ENCODE measurements at regions not wholly inside any gene's neighbourhood (a gene's known extent, or its start where the extent isn't known, plus 50 kb on each side); places are given as distances from the start of the nearest gene placed in this dataset.
"Not testable (repeated sequence)": the region's sequence is repeated elsewhere in the genome, so short reads cannot be mapped to it uniquely, and the experiment has no call there.

DNA sequence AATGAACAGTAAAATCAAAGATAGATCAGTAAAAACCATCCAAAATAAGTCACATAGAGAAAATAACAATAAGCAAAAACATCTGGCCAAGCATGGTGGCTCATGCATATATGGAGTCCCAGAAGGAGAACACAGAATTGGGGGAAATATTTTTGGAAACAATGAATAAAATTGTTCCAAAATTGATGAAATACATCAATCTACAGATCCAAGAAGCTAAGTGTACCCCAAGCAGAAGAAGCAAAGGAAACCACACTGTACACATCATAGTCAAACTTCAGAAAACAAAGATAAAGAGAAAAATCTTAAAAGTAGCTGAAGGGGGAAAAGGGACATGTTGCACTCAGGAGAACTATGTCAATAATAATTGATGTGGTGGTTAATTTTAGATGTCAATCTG is 80.4 kb upstream of the RMP24 start:
- Histone ChIP-seq H3K9me3 (peaks cover 0 to 12% (median 8%) of the 10 kb centered on the region in 3 donors), H3K4me3 (no peak overlapping the region), H3K4me1 (no peaks in the 10 kb centered on the region), H3K27ac (no peak overlapping the region), H3K27me3 (no peaks in the 10 kb centered on the region), H3K36me3 (no peaks in the 10 kb centered on the region)
- TF ChIP-seq, protein P1, sequence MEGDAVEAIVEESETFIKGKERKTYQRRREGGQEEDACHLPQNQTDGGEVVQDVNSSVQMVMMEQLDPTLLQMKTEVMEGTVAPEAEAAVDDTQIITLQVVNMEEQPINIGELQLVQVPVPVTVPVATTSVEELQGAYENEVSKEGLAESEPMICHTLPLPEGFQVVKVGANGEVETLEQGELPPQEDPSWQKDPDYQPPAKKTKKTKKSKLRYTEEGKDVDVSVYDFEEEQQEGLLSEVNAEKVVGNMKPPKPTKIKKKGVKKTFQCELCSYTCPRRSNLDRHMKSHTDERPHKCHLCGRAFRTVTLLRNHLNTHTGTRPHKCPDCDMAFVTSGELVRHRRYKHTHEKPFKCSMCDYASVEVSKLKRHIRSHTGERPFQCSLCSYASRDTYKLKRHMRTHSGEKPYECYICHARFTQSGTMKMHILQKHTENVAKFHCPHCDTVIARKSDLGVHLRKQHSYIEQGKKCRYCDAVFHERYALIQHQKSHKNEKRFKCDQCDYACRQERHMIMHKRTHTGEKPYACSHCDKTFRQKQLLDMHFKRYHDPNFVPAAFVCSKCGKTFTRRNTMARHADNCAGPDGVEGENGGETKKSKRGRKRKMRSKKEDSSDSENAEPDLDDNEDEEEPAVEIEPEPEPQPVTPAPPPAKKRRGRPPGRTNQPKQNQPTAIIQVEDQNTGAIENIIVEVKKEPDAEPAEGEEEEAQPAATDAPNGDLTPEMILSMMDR (IDR thresholded peaks at IDR 0.05), result no peak
- DNase-seq, result no peak
- intact Hi-C loops (cut with DNase I; ENCODE audit: low total_unique reads), result no loop called here

DNA sequence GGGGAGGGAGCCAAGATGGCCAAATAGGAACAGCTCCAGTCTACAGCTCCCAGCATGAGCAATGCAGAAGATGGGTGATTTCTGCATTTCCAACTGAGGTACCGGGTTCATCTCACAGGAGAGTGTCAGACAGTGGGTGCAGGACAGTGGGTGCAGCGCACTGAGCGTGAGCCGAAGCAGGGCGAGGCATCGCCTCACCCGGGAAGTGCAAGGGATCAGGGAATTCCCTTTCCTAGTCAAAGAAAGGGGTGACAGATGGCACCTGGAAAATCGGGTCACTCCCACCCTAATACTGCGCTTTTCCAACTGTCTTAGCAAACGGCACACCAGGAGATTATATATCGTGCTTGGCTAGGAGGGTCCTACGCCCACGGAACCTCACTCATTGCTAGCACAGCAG is 75.0 kb upstream of the RMP24 start:
- H3K4me3 ChIP-seq; H3K27me3 ChIP-seq; H3K36me3 ChIP-seq; DNase-seq; H3K9me3 ChIP-seq; intact Hi-C loops (cut with DNase I; ENCODE audit: low total_unique reads); H3K4me1 ChIP-seq; H3K27ac ChIP-seq: not testable (repeated sequence)

DNA sequence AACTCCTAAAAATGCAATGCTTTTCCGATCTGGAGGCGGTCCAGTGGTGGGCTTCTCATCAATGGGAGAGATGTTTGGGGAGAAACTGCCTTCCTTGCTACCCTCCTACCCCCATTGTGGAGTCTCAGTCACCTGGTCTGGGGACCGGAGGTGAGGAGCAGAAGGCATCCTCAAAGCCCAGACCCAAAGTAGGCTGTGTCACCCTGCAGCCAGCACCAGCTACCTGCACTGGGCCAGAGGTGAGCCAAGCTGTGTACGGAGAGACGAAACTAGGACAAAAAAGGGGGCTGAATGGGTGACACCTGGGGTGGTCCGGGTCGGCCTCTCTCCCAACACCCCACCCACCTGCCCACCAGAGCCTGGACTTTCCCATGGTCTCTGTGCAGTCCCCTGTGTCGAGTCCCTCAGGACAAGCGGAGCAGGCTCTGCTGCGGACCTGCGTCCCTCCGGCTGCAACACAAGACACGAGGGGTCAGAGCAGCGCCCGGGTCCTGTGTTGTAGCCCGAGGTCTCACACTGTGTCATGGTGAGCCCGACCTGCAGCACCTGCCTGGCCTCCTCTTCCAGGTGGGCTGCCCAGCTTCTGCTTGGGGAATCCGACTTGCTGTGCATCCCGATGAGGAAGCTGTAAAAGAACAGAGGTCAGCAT is 68.0 kb upstream of the RMP24 start:
- TF ChIP-seq, protein P1 (IDR thresholded peaks at IDR 0.05), result no peak
- no peak overlapping the region for H3K4me3 ChIP-seq

DNA sequence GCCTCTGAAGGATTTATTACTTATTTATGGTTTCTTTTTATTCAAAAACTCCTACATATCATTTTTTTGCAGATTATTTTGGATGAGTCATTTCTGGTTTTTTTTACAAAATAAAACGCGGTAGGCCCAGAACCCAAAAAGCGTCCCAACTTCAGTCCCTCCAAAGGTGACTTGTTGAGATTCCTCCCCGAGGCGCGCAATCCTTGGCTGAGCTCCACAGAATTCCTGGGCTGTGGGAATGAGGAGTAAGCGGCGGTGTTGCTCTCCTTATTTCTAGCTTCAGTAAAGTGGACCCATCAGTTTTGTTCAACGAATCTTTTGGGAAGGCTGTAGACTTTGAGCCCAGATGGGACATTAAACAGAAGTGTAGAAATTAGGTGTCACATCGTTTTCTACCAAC is 67.0 kb upstream of the RMP24 start:
- H3K9me3 ChIP-seq, result no peaks in the 10 kb centered on the region
- TF ChIP-seq, protein P1 (IDR thresholded peaks at IDR 0.05), result no peak
- H3K4me3 ChIP-seq, result no peak overlapping the region
- no peak for DNase-seq
- intact Hi-C loops (cut with DNase I; ENCODE audit: low total_unique reads), result no loop called here
- H3K36me3 ChIP-seq, result no peaks in the 10 kb centered on the region
- H3K4me1 ChIP-seq, result no peaks in the 10 kb centered on the region
- no peaks in the 10 kb centered on the region for H3K27me3 ChIP-seq
- H3K27ac ChIP-seq, result no peak overlapping the region

More for the DNA sequence above, 68.0 kb upstream of the RMP24 start:
- Histone ChIP-seq H3K27me3 (no peaks in the 10 kb centered on the region), H3K4me1 (no peaks in the 10 kb centered on the region), H3K27ac (no peak overlapping the region), H3K9me3 (no peaks in the 10 kb centered on the region), H3K36me3 (no peaks in the 10 kb centered on the region)
- no peak for DNase-seq
- intact Hi-C loops (cut with DNase I; ENCODE audit: low total_unique reads), result no loop called here

DNA sequence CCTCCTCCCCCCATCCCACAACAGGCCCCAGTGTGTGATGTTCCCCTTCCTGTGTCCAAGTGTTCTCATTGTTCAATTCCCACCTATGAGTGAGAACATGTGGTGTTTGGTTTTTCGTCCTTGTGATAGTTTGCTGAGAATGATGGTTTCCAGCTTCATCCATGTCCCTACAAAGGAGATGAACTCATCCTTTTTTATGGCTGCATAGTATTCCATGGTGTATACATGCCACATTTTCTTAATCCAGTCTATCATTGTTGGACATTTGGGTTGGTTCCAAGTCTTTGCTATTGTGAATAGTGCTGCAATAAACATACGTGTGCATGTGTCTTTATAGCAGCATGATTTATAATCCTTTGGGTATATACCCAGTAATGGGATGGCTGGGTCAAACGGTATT is 66.2 kb upstream of the RMP24 start:
- H3K27me3 ChIP-seq; H3K4me3 ChIP-seq; intact Hi-C loops (cut with DNase I; ENCODE audit: low total_unique reads); H3K27ac ChIP-seq; H3K9me3 ChIP-seq; DNase-seq; H3K36me3 ChIP-seq; H3K4me1 ChIP-seq: not testable (repeated sequence)

DNA sequence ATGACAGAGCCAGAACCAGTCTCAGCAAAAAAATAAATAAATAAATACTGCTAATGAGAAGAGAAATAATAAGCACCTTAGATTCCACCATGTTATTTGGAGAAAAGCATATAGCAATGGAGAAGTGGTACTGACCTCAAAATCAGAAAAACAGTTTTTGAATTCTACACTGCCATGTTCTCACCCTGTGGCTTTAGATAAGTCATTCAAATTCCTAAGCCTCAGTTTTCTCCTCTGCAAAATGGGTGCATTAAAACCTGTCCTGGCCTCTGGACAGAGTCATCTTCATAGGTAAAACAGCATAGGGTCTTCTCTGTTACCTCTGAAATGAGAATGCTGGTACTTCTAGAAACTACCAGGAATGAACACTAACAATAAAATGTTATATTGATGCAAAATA is 62.2 kb upstream of the RMP24 start:
- H3K9me3 ChIP-seq, result no peaks in the 10 kb centered on the region
- H3K4me3 ChIP-seq, result no peak overlapping the region
- H3K4me1 ChIP-seq, result no peaks in the 10 kb centered on the region
- DNase-seq, result no peak
- TF ChIP-seq, protein P1 (IDR thresholded peaks at IDR 0.05), result no peak
- H3K27ac ChIP-seq, result no peak overlapping the region
- intact Hi-C loops (cut with DNase I; ENCODE audit: low total_unique reads), result no loop called here
- H3K27me3 ChIP-seq, result no peaks in the 10 kb centered on the region
- no peaks in the 10 kb centered on the region for H3K36me3 ChIP-seq

DNA sequence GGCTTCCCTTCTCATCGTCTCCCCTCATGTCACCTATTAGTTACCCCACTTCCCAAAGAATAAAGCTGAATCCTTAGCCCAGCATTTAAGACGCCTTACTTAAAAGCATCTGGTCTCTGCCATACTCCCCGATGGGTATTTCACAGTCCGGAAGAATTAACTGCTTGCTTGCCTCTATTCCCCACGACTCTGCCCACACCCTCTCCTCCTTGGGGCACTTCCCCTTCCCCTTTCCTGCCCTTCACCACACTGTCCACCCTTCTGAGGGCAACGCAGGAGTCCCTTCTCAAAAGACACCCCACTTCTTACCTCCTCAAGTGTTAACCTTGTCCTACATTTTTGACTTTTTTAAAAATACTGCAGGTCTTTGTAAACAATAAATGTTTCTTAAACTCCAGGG is 60.1 kb upstream of the RMP24 start:
- Histone ChIP-seq H3K4me3 (no peak overlapping the region), H3K27me3 (peaks cover 0 to 3% of the 10 kb centered on the region in 2 donors), H3K4me1 (no peaks in the 10 kb centered on the region), H3K36me3 (no peaks in the 10 kb centered on the region), H3K9me3 (no peaks in the 10 kb centered on the region), H3K27ac (no peak overlapping the region)
- TF ChIP-seq, protein P1 (IDR thresholded peaks at IDR 0.05), result no peak
- DNase-seq, result no peak
- intact Hi-C loops (cut with DNase I; ENCODE audit: low total_unique reads), result no loop called here

Measured in tibial artery (tissue), 4 donors.